NCI-H2029 (cell line): ENCODE measurements at regions not wholly inside any gene's neighbourhood (a gene's known extent, or its start where the extent isn't known, plus 50 kb on each side); places are given as distances from the start of the nearest gene placed in this dataset.

ENCODE experiments used
- DNase-seq: peaks from one replicate; lab custom pipeline; 2025; lab: John Stamatoyannopoulos, UW

- no peak for DNase-seq
These were observed 164.3 kb downstream of the SETD4 start for GRCh38 chr21:35896060-35896459.

DNA sequence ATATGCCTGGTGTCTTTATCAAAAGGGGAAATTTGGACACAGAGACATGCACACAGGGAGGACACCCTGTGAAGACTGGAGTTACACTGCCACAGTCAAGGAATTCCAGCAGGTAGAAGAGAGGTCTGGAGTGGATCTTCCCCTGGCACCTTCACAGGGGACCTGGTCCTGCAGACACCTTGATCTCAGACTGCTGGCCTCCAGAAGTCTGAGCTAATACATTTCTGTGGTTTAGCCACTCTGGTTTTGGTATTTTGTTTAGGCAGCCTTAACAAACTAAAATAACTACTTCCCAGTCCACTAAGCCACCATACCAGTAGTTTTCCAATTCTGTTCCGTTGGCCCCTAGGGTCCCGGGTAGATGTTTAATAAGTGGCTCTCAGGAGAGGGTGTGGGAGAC is 164.7 kb downstream of the SETD4 start:
- no peak for DNase-seq

GRCh38 chr21:35893156-35893555 is 167.2 kb downstream of the SETD4 start:
- no peak for DNase-seq

GRCh38 chr21:35886887-35887286 is 173.4 kb downstream of the SETD4 start:
- no peak for DNase-seq

- DNase-seq = no peak
These were observed 174.3 kb downstream of the SETD4 start for GRCh38 chr21:35885942-35886541.

DNA sequence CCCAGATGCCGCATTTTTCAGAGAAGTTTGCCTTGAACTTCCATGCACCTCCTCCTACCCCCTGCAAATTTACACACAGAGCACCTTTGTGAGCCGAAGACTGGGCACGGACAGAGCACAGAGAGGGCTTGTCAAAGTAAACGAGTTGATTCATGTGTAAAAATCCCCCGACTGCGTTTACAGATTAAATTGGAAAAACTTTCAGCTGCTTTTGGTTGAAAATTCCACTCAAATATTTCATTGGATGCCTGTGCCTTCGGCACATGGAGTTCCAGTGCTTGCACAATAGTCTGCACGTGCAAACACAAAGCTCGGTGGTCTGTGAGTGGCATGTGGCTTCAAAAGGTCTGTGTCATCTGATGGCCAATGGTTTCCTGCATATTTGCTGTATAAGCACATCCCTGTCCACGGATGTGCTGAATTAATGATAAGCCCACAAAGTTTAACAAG is 177.5 kb downstream of the SETD4 start:
- DNase-seq = no peak

- DNase-seq = no peak
These were observed 186.9 kb downstream of the SETD4 start for GRCh38 chr21:35873441-35873840.

DNA sequence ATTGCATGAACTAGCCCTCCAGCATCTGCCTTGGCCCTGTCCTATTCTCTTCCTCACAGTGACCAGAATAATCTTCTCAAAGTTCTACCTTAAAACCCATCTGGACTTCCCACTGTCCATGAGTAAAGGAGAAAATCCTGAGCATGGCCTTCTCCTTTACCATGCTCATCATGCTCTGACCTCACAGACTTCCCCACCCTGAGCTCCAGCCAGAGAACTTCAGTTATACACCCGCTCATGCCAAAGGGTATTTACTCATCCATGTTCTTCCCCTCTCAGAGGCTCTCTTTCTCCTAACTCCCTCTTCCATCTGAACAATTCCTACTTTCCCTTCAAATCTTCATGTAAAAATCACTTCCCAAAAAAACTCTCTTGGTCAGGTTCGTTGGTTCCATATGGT is 188.4 kb downstream of the SETD4 start:
- no peak for DNase-seq

DNA sequence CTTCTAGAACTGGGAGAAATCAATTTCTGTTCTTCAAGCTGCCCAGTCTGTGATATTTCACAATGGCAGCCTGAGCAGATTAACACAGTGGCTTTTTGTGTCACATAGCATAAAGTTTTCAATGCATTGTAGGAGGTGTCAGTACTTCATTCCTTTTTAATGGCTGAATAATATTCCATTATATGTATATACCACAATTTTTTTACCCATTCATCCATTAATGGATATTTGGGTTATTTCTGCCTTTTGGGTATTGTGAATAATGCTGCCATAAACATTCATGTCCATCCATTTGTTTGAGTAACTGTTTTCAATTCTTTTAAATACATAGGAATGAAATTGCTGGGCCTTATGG is 191.5 kb downstream of the SETD4 start:
- no peak for DNase-seq

- DNase-seq = no peak
These were observed 192.1 kb downstream of the SETD4 start for GRCh38 chr21:35868005-35868868.

DNA sequence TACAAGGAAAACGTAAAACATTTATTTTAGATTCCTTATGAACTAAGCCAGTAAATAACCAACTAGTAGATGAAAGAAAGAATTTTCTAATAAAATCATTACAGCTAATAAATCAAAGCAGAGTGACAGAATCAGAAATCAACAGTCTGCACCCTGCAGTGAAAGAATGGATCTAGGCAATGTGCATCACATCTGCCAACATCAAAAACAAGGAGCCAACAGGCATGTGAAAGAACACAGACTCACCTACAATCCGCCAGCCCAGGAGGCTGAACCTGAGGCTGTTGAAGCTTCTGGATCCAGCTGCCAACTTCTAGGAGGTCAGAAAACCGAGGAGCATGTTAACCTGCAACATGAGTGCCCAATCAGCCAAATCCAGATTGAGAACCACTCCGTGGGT is 196.3 kb downstream of the SETD4 start:
- no peak for DNase-seq

DNA sequence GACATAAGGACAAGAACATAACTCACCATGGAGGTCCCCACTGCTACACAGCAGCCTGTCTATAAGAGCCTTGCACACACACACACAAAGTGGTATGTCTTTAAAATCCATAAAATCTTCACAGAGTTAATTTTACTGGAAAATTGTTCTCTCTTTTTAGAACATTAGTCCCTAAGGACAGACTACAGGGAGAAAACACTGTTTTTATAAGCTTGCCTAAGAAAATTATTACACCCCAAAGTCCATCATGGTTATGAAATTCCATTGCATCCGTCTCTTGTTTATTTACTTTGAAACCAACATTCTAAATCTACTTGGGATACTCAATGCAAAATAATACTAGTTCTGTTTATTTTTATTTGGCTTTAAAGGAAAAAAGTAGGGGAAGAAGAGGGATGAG is 197.4 kb downstream of the SETD4 start:
- DNase-seq = no peak

GRCh38 chr21:35861661-35862060 is 198.7 kb downstream of the SETD4 start:
- no peak for DNase-seq

DNA sequence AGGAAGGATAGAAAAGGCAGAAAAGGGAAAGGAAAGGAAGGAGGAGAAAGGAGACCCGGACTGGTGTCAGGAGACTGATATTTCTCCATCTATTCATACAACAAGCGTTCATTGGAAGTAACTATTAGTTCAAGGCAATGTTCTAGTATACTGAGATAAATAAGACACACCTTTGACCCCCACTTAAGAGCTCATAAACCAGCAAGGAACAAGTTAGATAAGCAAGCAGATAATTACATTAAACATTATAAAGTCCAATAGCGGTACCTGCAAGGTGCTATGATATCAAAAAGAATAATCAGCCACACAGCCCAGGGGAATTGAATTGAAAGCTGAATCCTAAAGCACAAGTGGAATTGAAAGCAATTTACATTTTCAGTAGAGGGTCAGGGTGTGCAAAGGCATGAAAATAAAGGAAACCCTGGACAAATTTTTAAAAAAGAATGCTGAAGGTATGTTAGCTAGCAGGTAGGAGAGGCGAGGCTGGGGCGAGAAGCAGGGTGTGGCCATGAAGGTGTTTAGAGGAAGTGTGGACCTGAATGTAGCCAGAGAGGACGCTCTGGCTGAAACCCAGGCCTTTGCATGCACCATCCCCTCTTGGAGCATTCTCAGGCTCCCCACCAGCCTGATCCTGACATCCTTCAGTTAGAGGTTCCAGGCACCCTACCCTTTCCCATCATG is 200.0 kb downstream of the SETD4 start:
- DNase-seq = no peak

- DNase-seq = no peak
These were observed 200.6 kb downstream of the SETD4 start for GRCh38 chr21:35859677-35860076.

DNA sequence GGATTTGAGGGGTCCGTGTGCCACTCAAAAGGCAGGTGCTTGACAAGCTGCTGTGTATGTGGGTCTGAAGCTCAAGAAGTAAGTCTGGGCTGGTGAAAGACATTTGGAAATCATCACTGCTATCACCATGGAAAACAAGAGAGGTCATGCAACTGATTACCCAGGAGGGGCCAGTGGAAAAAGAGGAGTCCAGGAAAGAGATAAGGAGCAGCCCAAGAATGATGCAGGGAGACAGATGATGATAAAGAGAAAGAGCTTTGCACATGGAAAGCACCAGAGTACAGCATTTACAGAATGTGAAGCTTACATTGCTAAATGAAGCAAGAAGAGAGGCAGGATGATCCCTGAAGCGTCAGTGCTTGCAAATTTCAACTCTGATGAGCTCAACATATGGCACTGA is 203.2 kb downstream of the SETD4 start:
- no peak for DNase-seq

GRCh38 chr21:35855484-35855883 is 204.8 kb downstream of the SETD4 start:
- no peak for DNase-seq

GRCh38 chr21:35854281-35854680 is 206.0 kb downstream of the SETD4 start:
- DNase-seq = no peak

GRCh38 chr21:35853321-35854239 is 206.7 kb downstream of the SETD4 start:
- DNase-seq = no peak

GRCh38 chr21:35852820-35853219 is 207.5 kb downstream of the SETD4 start:
- DNase-seq = no peak

GRCh38 chr21:35850542-35851103 is 209.7 kb downstream of the SETD4 start:
- DNase-seq = no peak

DNA sequence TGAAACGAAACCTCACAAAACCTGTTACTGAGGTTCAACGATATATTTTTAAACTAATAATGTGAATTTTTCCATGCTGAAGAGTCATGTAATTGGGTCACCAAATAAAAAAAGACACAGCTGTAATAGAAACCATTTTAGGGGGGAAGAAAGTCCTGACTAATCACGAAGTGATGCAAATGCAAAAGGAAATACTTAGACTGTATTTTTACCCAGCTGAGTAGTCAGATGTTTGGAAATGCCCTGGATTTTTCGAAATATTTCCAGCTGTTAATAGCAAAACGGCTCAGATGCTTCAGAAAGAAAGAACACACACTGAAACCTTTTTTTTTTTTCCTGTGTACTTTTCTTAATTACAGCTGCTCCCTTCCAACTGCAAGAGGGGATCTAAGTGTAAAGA is 210.3 kb downstream of the SETD4 start:
- DNase-seq = no peak
